ENCODE measurements at regions not wholly inside any gene's neighbourhood (a gene's known extent, or its start where the extent isn't known, plus 50 kb on each side); places are given as distances from the start of the nearest gene placed in this dataset.

DNA sequence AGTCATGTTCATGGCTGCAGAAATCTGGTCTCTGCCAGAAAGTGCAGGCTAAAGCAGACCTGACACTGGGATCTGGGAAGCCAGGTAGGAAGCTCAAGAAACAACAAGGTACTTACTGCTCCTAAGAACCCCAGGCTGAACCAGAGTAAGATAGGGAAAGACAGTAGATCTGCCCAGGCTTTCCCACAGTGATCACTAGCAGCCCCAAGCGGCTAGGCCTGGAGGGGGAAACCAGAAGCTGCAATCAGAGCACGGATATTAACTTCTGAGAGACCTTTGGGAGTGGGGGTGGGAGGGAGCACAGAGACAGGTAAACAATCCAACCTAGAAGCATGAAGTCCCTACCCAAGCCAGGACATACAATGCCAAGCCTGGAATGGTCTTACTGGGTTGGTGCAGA, 135.2 kb upstream of the C11orf58 start:
- TF ChIP-seq, protein P1, sequence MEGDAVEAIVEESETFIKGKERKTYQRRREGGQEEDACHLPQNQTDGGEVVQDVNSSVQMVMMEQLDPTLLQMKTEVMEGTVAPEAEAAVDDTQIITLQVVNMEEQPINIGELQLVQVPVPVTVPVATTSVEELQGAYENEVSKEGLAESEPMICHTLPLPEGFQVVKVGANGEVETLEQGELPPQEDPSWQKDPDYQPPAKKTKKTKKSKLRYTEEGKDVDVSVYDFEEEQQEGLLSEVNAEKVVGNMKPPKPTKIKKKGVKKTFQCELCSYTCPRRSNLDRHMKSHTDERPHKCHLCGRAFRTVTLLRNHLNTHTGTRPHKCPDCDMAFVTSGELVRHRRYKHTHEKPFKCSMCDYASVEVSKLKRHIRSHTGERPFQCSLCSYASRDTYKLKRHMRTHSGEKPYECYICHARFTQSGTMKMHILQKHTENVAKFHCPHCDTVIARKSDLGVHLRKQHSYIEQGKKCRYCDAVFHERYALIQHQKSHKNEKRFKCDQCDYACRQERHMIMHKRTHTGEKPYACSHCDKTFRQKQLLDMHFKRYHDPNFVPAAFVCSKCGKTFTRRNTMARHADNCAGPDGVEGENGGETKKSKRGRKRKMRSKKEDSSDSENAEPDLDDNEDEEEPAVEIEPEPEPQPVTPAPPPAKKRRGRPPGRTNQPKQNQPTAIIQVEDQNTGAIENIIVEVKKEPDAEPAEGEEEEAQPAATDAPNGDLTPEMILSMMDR (conservative IDR thresholded peaks at IDR 0.05): no peak
- TF ChIP-seq ZFX (IDR thresholded peaks at IDR 0.05): no peak
